HCT116 (cell line): ENCODE measurements at regions not wholly inside any gene's neighbourhood (a gene's known extent, or its start where the extent isn't known, plus 50 kb on each side); places are given as distances from the start of the nearest gene placed in this dataset.

Source experiments
- ATAC-seq: fragments of 200-7000 bp; cut with Tn5 transposase; 2 replicates; pipeline ENCODE4 v1.9.1; 2020; ENCODE audit warnings: mild to moderate bottlenecking, moderate library complexity
- BruUV-seq: library from RNA; stranded (reverse); fragments of 400-500 nt; replicated peaks from 2 replicates; lab custom pipeline; 2021; lab: Mats Ljungman, UMichigan
- CTCF ChIA-PET: fragments of 300-600 bp; sonication (Branson Sonifier 250); formaldehyde crosslinking; loops from one replicate; lab custom pipeline; 2021; ENCODE audit warnings: antibody characterized with exemption; lab: Charles Lee
- POLR2A ChIA-PET: fragments of 300-600, 350-600 bp; sonication (Branson Sonifier 250); formaldehyde crosslinking; loops from one replicate; lab custom pipeline; 2021; ENCODE audit warnings: antibody characterized with exemption; lab: Charles Lee
- RAD21 ChIA-PET, 2 experiments: fragments of 300-600 bp; sonication (Branson Sonifier 250); formaldehyde crosslinking; loops; one replicate each; lab custom pipeline; 2023; ENCODE audit warnings: low total read pairs in 2 of 2; ENCODE audit not compliant: uncharacterized antibody in 2 of 2, unreplicated experiment in 2 of 2, low non-redundant PET in 1 of 2; lab: Charles Lee
- DNase-seq: peaks from one replicate; pipeline ENCODE4 v3.0.0-alpha.2; 2010; ENCODE audit warnings: low read depth, low spot score
- H2AFZ ChIP-seq: fragments of 200-600 bp; shearing (Covaris generic), sonication (generic); 2 replicates; pipeline ENCODE4 v1.6.1; 2017; ENCODE audit warnings: low read depth, mixed run types, mixed read lengths, antibody characterized with exemption, low read length; ENCODE audit not compliant: poor library complexity, severe bottlenecking
- H3K27ac ChIP-seq: 2 replicates; pipeline ENCODE4 v1.5.1; 2012; ENCODE audit warnings: low read depth, low read length
- H3K27me3 ChIP-seq: fragments of 200-600 bp; sonication (generic); 2 replicates; pipeline ENCODE4 v1.6.1; 2016; ENCODE audit warnings: mixed run types, low read length, mixed read lengths; ENCODE audit not compliant: insufficient read depth
- H3K36me3 ChIP-seq, 2 experiments: fragments of 200-500 bp in 1 of 2; fragments of 200-600 bp in 1 of 2; sonication (Bioruptor generic) in 1 of 2; sonication (generic) in 1 of 2; 2 replicates each; pipeline versions ENCODE4 v1.5.1 to v1.6.1; 2014 to 2016; ENCODE audit warnings: low read length in 2 of 2, inconsistent platforms in 1 of 2, mixed read lengths in 1 of 2, mixed run types in 1 of 2; ENCODE audit not compliant: insufficient read depth in 2 of 2, control insufficient read depth in 1 of 2
- H3K4me1 ChIP-seq, 2 experiments: fragments of 200-600 bp in 1 of 2; sonication (generic) in 1 of 2; 2 replicates each; pipeline versions ENCODE4 v1.5.1 to v1.6.1; 2012 to 2017; ENCODE audit warnings: low read length in 2 of 2, inconsistent platforms in 1 of 2, mild to moderate bottlenecking in 1 of 2, mixed read lengths in 1 of 2, mixed run types in 1 of 2, moderate library complexity in 1 of 2; ENCODE audit not compliant: insufficient read depth in 2 of 2, control insufficient read depth in 1 of 2
- H3K4me2 ChIP-seq: fragments of 200-600 bp; sonication (generic); 2 replicates; pipeline ENCODE4 v1.6.1; 2017; ENCODE audit warnings: mixed run types, low read length, mixed read lengths
- H3K4me3 ChIP-seq, 2 experiments: fragments of 200-600 bp in 1 of 2; sonication (generic) in 1 of 2; replicated peaks in 1 of 2; 2 replicates each; pipeline ENCODE4 v1.5.1; 2011 to 2016; ENCODE audit warnings: low read length in 2 of 2, control low read depth in 1 of 2, low read depth in 1 of 2, mild to moderate bottlenecking in 1 of 2, mixed read lengths in 1 of 2, mixed run types in 1 of 2
- H3K79me2 ChIP-seq: fragments of 200-600 bp; sonication (generic); 2 replicates; pipeline ENCODE4 v1.6.1; 2017; ENCODE audit warnings: mild to moderate bottlenecking, mixed run types, low read length, moderate library complexity, mixed read lengths; ENCODE audit not compliant: insufficient read depth
- H3K9ac ChIP-seq: fragments of 200-600 bp; sonication (generic); 2 replicates; pipeline ENCODE4 v1.6.1; 2016; ENCODE audit warnings: low read length, mixed read lengths
- H3K9me2 ChIP-seq: fragments of 200-600 bp; sonication (generic), shearing (Covaris generic); 2 replicates; pipeline ENCODE4 v1.6.1; 2017; ENCODE audit warnings: mixed run types, mild to moderate bottlenecking, moderate library complexity; ENCODE audit not compliant: insufficient read depth
- H3K9me3 ChIP-seq, 2 experiments: fragments of 200-500 bp in 1 of 2; fragments of 200-600 bp in 1 of 2; sonication (Bioruptor generic) in 1 of 2; sonication (generic) in 1 of 2; 2 replicates each; pipeline ENCODE4 v1.6.1; 2014 to 2017; ENCODE audit warnings: low read length in 2 of 2, mixed read lengths in 2 of 2, inconsistent platforms in 1 of 2, low read depth in 1 of 2, mild to moderate bottlenecking in 1 of 2, mixed run types in 1 of 2, moderate library complexity in 1 of 2; ENCODE audit not compliant: control insufficient read depth in 1 of 2, insufficient read depth in 1 of 2
- H4K20me1 ChIP-seq: fragments of 200-600 bp; sonication (generic), shearing (Covaris generic); 2 replicates; pipeline ENCODE4 v1.6.1; 2017; ENCODE audit warnings: mixed run types, mild to moderate bottlenecking, moderate library complexity; ENCODE audit not compliant: insufficient read depth
- ATF3 ChIP-seq: IDR thresholded peaks from 2 replicates; pipeline ENCODE4 v1.6.1; 2012
- EGR1 ChIP-seq: IDR thresholded peaks from 2 replicates; pipeline ENCODE4 v1.6.1; 2012; ENCODE audit warnings: low read depth
- EZH2 ChIP-seq: fragments of 200-600 bp; sonication (generic); IDR thresholded peaks from 2 replicates; pipeline ENCODE4 v1.6.1; 2017; ENCODE audit warnings: antibody characterized with exemption, mixed run types
- MAX ChIP-seq: IDR thresholded peaks from 2 replicates; pipeline ENCODE4 v1.6.1; 2012
- POLR2AphosphoS5 ChIP-seq: IDR thresholded peaks from 2 replicates; pipeline ENCODE4 v1.6.1; 2011; ENCODE audit warnings: mild to moderate bottlenecking, low read depth, low read length, moderate library complexity
- RAD21 ChIP-seq: IDR thresholded peaks from 2 replicates; pipeline ENCODE4 v1.6.1; 2012; ENCODE audit warnings: low read depth, mild to moderate bottlenecking
- REST ChIP-seq: IDR thresholded peaks from 2 replicates; pipeline ENCODE4 v1.6.1; 2012; ENCODE audit warnings: low read depth
- SIN3A ChIP-seq: IDR thresholded peaks from 2 replicates; pipeline ENCODE4 v1.6.1; 2012; ENCODE audit warnings: low read depth
- SP1 ChIP-seq: IDR thresholded peaks from 2 replicates; pipeline ENCODE4 v1.6.1; 2012; ENCODE audit warnings: low read depth
- TCF7L2 ChIP-seq: IDR thresholded peaks from 2 replicates; pipeline ENCODE4 v1.7.0; 2011; ENCODE audit warnings: borderline replicate concordance, inconsistent platforms; ENCODE audit not compliant: insufficient read depth, insufficient read length; ENCODE audit errors: extremely low read depth
- ZNF274 ChIP-seq: fragments of 200-500 bp; sonication (Bioruptor generic); IDR thresholded peaks from 2 replicates; pipeline ENCODE4 v1.6.1; 2014; ENCODE audit warnings: mild to moderate bottlenecking, low read depth, low read length, inconsistent platforms
- intact Hi-C: fragments of 100-400 bp; cut with micrococcal nuclease; formaldehyde crosslinking; loops from 2 replicates; pipeline ENCODE4 v1.10.0; 2022

- TF ChIP-seq TCF7L2 (no peak), MAX (no peak), EZH2 (no peak), ZNF274 (no peak), ATF3 (no peak), RAD21 (no peak), SP1 (no peak), SIN3A (no peak), EGR1 (no peak)
- Histone ChIP-seq H3K27ac (no peak overlapping the region), H3K4me2 (no peak overlapping the region), H3K9me2 (no peaks in the 10 kb centered on the region), H3K27me3 (no peaks in the 10 kb centered on the region), H3K36me3 (no peaks in the 10 kb centered on the region), H3K4me3 (no peak overlapping the region), H3K79me2 (no peaks in the 10 kb centered on the region), H3K4me1 (no peaks in the 10 kb centered on the region), H2AFZ (no peak overlapping the region), H3K9ac (no peak overlapping the region), H4K20me1 (no peaks in the 10 kb centered on the region), H3K9me3 (no peaks in the 10 kb centered on the region)
- ChIA-PET CTCF (no interaction called here), RAD21 (no interaction called here), POLR2A (no interaction called here)
- intact Hi-C loops, result no loop called here
- no peak for ATAC-seq
- no TSS peak for BruUV-seq
- no peak for DNase-seq
These were observed 336.3 kb downstream of the DIPK2A start for GRCh38 chr3:144307951-144308350.

- no peaks in the 10 kb centered on the region for H3K4me1 ChIP-seq
- H3K9ac ChIP-seq, result no peak overlapping the region
- no peaks in the 10 kb centered on the region for H3K27me3 ChIP-seq
- ATAC-seq (no peak), DNase-seq (no peak)
- no peaks in the 10 kb centered on the region for H3K79me2 ChIP-seq
- BruUV-seq, result no TSS peak
- RAD21 ChIA-PET, result no interaction called here
- TF ChIP-seq POLR2AphosphoS5 (no peak), RAD21 (no peak), REST (no peak), EZH2 (no peak)
- POLR2A ChIA-PET, result no interaction called here
- H2AFZ ChIP-seq, result no peak overlapping the region
- intact Hi-C loops, result no loop called here
- no peaks in the 10 kb centered on the region for H3K9me2 ChIP-seq
- H3K36me3 ChIP-seq, result no peaks in the 10 kb centered on the region
- no peak overlapping the region for H3K4me3 ChIP-seq
- CTCF ChIA-PET, result no interaction called here
- H3K9me3 ChIP-seq, result no peaks in the 10 kb centered on the region
- H4K20me1 ChIP-seq, result no peaks in the 10 kb centered on the region
- no peak overlapping the region for H3K27ac ChIP-seq
- no peak overlapping the region for H3K4me2 ChIP-seq
These were observed 336.8 kb downstream of the DIPK2A start for GRCh38 chr3:144308396-144308795.
